HG03558 (cell line): ENCODE measurements at regions not wholly inside any gene's neighbourhood (a gene's known extent, or its start where the extent isn't known, plus 50 kb on each side); places are given as distances from the start of the nearest gene placed in this dataset.
"Not testable (repeated sequence)": the region's sequence is repeated elsewhere in the genome, so short reads cannot be mapped to it uniquely, and the experiment has no call there.

Source experiments
- ATAC-seq: cut with Tn5 transposase; IDR thresholded peaks from one replicate; pipeline ENCODE4 v1.9.1; 2021; ENCODE audit warnings: moderate number of reproducible peaks; ENCODE audit not compliant: unreplicated experiment; ENCODE audit errors: extremely low read depth

DNA sequence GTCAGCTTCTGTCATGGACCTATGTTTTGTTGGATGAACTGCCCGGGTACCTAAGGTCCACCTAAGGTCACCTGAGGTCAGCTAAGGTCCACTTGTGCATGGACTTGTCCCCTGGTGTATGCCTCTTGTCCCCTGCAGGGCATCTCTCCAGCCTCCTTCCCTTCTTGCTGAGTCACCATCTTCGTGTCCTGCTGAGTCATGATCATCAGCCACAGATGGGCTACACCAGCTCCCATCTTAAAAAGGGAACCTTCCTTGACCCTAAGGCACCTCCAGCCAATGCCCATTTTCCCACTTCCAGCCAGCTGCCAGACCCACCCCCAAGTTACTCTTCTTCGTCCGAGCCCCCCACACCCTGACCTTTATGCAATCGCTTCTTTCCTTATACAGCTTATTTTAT, 544.9 kb downstream of the TBC1D22A start:
- no peak for ATAC-seq

DNA sequence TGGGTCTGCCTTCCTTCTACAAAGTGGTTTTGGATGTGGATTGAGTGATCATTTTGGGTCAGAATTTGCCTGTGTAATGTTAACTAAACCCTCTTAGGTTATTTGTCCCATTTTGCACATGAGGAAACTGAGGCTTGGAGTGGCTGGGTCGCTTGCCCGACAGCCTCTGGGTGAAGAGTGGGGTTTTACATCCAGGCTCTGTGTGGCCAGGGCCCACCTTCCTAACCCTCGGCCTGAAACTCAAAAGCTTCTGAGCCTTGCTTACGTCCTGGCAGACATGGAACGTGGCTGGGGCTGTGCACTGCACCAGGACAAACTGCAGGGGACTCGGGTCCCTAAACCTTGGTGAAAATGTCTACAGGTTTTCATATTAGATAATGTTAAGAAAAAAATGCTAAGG, 542.4 kb downstream of the TBC1D22A start:
- ATAC-seq: no peak

DNA sequence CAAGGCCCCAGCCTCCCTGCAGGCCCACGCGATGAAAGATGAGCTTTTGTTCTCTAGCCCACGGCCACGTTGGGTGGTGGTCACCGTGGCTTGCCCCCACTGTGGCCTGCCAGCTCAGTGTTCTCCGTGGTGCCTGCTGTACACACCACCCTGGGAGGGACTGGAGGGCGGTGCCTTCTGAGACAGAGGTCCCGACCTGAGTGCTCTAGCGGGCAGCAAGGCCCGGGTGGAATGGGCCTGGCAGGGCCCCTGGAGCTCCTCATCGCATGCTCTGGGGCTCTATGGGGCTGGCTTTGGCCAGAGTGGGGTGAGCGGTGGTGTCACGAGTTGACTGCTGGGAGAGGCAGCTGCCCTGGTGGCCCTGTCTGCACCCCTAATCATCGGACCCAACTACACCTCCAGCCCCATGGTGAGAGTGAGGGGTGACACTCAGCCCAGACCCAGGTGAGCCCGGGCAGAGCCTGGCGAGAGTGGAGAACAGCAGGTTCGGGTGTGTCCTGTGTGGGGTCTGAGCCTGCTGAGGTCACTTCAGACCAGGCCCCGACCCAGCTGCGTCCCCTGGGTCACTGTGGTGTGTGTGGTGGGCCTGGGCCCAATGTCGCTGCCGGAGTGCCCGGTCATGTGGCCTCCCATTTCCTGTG, 541.9 kb downstream of the TBC1D22A start:
- no peak for ATAC-seq

DNA sequence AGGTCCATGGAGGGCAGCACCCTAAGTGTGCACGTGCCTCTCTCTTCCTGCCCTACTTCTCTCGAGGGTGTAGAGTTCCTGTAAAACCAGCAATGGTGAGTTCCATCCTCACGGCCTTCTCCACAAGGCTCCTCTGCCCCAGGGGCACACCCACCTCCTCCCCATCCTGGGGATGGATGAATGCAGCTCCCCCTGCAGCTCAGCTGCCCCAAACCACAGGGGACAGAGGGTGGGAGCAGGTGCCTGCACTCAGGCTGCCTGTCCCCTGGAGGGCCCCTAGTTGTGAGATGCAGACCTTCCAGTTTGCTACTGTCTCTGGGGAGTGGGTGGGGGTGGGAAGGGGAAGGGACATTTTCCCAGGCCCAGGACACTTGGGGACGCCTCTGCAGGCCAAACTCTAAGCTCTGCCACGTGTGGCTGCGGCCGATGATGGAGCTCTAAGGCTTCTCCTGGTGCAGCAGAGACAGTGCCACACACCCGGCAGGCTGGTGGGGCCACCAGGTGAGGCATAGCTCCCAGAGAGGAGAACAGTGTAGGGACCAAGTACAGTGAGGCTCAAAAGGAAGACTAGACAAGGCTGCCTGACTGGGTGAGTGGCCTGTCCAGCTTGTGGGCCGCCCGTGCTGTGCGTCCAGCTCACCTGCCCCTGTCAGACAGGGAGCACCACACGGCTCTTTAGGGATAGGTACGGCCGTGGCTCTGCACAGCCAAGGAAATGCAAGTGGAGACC, 540.9 kb downstream of the TBC1D22A start:
- ATAC-seq: no peak

DNA sequence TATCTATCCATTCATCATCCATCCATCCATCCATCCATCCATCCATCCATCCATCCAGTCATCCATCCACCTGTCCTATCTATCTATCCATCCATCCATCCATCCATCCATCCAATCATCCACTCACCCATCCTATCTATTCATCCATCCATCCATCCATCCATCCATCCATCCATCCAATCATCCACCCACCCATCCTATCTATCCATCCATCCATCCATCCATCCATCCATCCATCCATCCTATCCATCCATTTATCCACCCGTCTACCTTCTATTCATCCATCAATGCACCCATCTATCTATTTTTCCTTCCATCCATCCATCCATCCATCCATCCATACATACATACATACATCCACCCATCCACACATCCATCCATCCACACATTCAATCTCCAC, 540.1 kb downstream of the TBC1D22A start:
- not testable (repeated sequence) for ATAC-seq

DNA sequence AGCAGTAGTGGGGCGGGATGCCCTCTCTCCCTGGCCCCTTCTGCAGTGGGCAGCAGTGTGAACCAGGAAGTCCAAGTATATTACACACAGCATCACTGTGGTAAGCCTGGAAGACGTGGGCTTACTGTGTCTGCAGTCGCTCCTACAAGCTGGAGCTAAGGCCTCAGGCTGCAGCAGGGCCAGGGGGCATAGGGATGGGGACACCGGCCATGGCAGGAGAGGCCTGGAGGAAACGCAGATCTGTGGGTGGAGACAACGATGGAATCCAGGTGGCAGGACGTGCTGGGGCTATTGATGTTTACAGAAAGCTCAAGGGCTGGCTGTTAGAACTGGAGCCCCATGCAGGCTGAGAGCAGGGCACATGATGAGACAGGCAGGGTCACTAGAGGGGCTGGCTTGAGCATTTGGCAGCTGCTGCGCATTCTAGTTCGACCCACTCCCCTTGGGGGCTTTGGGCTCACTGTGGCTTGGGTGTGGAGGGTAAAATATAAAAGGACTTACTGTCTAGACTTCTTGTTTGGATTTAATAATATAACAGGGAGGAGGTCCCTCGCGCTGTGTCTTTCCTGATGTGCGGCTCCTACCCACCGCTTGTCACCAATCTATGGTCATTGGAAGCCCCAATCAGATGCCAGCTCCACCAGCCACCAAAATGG, 539.5 kb downstream of the TBC1D22A start:
- ATAC-seq: no peak

DNA sequence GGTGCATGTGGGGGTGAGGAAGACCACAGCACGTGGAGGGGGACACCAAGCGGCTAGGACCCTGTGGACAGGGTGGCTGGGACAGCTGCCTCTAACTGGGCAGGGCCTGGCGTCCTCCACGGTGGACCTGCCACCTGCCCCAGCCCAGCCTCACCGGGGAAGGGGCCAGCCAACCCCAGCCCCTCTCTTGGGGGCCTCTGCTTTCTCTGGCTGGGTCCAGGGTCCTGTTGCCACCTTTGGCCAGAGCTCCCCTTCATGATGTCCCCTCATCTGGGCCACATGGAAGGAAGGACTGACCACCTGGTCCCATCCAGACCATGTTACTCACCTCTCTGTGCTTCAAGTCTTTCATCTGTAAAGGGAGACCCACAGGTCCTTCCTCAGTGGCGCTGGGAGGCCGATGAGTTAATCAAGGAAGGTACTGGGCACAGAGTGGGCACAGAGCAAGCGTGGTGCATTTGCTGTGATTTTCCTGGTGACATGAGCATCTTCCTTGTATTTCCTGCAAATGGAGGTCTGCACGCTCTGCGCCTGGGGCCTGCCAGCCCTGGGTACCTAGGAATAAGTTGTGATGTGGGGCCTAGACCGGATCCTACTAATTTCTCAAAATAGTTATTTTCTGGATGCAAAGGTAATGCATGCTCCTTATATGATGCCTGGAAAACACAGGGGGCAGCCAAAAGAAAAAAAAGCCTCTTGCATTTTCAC, 538.4 kb downstream of the TBC1D22A start:
- ATAC-seq: no peak

DNA sequence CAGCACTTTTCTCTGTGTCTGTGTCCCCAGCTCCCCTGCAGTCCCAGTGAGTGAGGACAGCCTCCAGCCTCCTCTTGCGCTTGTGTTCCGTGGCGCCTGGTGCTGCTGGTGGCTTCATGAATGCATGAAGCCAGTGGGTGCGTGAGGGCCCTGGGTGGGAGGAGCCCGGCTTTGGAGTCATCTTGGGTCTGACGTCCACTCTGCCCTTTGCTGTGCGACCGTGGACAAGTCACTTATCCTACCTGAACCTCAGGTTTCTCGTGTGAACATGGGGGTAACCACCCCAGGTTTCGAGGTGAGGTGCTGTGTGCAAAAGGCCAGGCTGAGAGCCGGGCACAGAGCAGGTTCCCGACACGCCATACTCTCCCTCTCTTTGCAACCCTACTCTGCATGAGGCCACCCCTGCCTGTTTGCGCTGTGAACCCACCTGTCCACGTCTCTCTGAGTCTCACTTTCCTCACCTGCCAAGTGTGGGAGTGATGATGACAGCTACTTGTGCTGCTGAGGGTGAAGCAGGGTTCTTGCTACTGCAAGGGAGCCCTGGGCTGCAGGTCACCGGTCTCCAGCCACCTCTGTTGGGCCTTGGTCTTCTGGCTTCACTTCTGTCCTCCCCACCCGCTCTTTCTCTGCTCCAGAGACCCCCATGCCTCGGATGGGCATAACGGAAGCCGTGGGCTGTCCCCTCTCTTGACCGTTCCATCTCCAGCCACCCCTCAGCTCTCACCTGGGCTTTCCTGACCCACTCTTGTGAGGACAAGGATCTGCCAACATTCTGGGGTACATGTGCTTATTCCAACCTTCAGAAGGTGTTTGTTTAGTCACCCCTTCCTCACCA, 537.6 kb downstream of the TBC1D22A start:
- ATAC-seq: no peak

DNA sequence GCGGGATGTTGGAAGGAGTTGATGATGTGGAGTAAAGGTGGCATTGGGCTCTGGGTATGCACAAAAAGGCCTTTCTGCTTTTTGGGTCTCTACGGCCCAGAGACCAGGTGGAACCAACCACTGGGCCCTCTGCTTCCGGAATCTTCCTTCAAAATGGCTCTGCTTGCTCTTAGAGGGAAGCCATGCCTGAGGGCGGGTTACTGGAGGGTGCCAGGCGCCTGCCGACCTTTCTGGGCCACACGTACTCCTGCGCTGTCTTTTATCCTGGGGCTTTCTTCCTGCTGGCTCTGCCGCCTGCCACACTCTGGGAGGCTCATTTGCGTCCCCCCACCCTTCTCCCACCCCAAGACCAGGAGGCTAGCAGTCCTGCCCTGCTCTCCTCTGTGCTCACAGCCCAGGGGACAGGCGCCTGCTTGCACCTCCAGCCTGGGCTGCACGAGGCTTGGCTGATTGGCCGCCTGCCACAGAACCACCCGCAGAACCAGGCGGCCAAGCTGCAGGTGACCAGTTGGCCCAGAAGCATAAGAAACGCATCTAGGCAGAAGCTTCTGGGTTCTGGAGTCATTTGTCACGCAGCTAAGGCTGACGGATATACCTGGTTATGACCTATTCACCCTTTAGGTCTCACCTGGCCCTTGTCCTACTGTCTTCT, 536.9 kb downstream of the TBC1D22A start:
- no peak for ATAC-seq

DNA sequence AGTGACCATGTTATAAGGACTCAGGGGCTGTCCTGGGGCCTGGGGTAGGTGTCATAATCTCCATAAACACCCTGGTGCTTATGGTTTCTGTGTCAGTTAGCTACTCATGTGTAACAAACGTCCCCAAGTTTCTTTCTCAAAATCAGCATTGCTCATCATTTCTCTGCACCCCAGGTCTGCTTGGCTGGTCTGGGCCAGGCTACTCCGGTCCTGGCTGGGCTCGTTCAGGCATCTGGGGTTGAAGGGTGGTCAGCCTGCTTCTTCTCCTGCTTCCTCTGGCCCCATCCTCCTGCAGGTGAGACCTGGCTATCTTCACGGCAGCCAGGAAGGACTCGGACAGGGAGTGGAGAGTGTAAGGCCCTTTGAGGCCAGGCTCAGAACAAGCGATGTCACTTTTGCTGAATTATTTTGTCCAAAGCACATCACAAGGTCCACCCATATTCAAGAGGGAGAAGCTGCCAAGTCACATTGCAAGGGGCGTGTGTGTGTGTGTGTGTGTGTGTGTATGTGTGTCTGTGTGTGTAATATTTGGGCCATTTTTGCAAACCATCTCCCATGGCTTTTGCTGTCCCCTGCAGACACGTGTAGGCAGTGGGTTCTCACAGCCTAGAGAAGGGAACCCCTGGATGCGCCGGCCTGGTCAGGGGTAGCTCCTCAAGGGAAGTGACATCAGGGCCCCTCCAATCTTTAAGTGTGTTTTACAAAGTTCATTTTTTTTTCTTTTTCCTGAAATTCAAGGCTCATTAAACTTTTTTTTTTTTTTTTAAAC, 535.8 kb downstream of the TBC1D22A start:
- no peak for ATAC-seq

DNA sequence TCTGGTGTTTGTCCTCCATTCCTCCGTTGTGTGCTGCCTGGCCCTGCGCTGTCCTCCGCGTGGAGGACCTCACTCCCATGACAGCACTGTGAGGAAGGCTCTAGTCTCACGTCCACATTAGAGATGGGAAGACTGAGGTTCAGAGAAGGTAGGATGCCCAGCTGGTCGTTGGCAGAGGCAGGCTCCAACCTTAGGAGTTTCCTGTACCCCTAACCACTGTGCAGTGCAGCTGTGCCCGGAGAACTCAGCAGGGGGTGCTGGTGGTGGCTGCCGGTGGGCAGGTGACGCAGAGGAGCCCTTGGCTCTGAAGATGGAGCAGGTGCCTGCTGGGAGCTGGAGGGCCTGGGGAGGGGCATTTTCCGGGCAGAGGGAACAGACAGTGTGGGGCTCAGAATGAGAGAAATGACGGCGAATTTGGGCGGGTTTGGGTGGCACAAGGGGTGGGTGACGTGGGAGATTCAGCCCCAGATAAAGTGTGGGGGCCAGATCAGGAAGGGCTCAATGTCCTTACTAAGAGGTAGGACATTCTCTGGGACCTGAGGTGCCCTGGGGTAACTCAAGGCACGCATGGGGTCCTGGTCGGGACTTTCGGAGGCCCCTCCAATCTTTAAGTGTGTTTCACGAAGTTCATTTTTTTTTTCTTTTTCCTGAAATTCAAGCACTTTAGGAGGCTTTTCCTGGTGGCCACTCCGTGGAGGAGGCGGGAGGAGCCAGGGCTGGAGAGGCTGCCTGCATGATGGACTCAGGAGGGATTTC, 535.0 kb downstream of the TBC1D22A start:
- no peak for ATAC-seq

DNA sequence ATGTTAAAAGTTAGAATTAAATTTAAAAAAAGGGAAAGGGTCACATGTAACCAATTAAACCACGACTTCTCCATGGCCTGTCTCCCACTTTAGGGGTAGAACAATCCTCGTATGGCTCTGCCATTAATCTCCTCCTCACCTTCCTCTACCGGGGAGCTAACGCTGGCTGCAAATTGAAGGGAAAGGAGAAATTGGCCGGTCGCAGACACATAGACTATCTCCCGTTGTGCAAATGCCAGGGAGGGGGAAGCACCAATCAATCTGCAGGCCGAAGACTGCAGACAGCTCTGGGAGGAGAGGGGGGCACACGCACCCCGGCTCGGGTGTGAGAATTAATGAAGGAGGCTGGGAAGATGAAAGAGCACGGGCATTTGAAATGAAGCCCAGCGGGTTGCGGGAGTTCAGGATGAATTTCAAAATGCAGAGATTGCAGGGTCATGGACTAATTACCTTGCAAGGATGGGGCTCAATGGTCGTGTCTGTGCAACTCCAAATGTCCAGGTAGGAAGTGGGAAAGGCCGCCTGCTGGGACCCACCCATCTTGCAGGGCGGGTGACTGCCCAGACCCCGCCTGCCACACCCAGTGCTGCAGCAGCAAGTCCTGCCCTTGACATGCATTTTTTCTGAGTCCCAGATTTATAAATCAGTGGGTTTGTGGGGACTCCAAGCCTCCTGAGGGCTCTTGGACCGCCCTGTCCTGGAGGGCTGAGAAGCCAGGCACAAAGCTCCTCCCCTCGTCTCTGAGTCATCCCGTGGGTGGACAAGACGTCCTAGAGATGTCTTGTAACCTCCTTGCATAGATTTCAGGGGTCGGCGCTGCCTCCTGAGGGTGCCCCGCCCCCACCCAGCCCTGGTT, 534.2 kb downstream of the TBC1D22A start:
- no peak for ATAC-seq

DNA sequence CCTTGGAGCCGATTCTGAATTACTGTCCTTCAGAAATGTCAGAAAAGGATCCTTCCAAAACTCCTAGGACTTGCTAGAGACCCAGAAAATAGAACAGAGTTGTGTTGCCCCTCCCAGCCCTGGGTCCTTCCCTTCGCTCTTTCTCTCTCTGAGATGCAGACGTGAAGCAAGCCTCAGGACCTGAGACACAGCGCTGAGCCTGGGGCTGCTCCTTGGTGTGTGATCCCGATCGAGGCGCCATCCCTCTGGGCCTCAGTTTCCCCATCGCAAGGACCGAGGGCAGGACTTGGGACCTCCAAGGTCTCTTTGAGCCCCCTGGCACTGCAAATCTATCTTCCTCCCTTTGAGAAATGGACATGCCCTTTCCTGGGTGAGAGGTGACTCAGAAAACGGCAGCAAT, 533.5 kb downstream of the TBC1D22A start:
- ATAC-seq: no peak

DNA sequence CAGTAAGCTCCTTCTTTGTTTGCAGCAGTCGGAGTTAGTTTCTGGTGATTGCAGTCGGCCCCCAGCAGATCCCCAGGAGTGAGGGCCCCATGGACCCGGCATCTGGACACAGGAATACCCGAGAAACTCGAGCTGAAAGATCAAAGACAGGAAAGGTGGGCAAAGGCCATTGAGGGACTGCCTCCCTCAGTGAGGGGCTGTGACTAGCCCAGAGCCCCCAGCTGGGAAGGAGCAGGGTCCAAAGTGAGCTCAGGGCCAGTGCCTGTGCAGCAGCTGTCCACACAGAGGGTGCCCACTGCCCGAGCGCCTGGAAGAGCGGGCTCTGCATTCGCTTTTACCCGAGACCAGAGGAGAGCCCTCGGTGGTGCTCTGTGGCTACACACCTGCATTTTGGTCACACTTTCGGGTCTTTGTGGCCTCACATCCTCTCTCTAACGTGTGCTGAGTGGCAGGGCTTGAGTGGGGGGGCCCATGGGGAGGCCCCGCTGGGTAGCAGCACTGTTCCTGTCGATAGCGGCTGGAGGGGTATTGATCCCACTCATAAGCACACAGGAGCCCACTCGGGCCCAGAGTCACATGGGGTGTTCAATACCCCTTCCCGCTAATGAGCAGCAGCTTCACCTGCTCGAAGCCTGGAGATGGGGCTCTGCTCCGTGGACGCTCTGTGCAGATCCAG, 532.9 kb downstream of the TBC1D22A start:
- no peak for ATAC-seq

DNA sequence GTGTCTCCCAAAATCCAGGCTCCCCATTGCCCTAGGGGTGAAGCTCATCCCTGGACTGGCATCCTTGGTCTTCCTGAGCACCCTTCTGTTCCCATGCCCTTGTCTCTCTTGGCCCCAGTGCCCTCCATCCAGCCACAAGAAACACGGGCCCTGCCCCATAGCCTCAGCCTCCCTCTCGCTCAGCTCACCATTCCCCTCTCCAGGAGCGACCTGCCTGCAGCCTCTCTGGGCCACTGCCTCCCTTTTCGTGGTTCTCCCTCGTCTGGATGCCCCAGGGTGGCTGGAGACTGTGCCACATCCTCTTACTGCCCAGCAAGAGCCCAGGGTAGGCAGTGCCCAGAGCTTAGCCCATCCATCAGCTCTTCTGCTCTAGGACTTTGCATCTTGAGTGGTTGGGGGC, 532.1 kb downstream of the TBC1D22A start:
- ATAC-seq: no peak

DNA sequence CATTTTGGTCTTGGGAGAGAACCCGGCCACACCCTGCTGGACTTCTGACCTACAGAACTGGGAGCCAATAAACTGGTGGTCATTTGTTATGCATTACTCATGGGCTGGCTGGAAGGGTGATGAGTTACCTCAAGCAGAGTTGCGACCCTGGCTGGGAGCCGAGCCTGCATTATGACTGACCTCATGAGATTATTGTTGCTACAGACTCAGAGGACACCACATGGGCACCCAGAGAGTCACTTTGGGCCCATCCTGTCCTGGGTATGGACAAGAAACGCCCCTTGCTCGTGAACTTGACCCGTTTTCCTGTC, 531.7 kb downstream of the TBC1D22A start:
- ATAC-seq: no peak
